SU-DHL-6 (cell line): ENCODE measurements at regions not wholly inside any gene's neighbourhood (a gene's known extent, or its start where the extent isn't known, plus 50 kb on each side); places are given as distances from the start of the nearest gene placed in this dataset.
A peak's percentile ranks its signal among the peaks of the same experiment; 100 is the strongest.

Experiments used
- H2AFZ ChIP-seq: fragments of 200-600 bp; sonication (generic); 2 replicates; pipeline ENCODE4 v1.6.1; 2014; ENCODE audit warnings: low read depth, mild to moderate bottlenecking, moderate library complexity, mixed read lengths, antibody characterized with exemption, low read length; ENCODE audit not compliant: severe bottlenecking
- H3F3A ChIP-seq: fragments of 200-600 bp; shearing (Covaris generic); 2 replicates; pipeline ENCODE4 v1.6.0; 2016; ENCODE audit warnings: antibody characterized with exemption, mild to moderate bottlenecking; ENCODE audit not compliant: insufficient read depth
- H3K27ac ChIP-seq: fragments of 200-600 bp; sonication (generic); 2 replicates; pipeline ENCODE4 v1.5.1; 2016; ENCODE audit warnings: low read depth, mild to moderate bottlenecking, low read length, moderate library complexity, mixed read lengths
- H3K27me3 ChIP-seq: fragments of 200-600 bp; sonication (generic), shearing (Covaris generic); 2 replicates; pipeline ENCODE4 v1.6.0; 2014; ENCODE audit warnings: mild to moderate bottlenecking, low read length
- H3K36me3 ChIP-seq: fragments of 200-600 bp; sonication (generic); 2 replicates; pipeline ENCODE4 v1.6.1; 2014; ENCODE audit warnings: mild to moderate bottlenecking, low read length, mixed read lengths
- H3K4me2 ChIP-seq: fragments of 300-600, 200-600 bp; shearing (Covaris generic), sonication (generic); 2 replicates; pipeline ENCODE4 v1.6.0; 2014; ENCODE audit warnings: low read length, low read depth, mild to moderate bottlenecking; ENCODE audit not compliant: poor library complexity, severe bottlenecking
- H3K4me3 ChIP-seq: fragments of 200-600 bp; sonication (generic); 2 replicates; pipeline ENCODE4 v1.5.1; 2014; ENCODE audit warnings: antibody characterized with exemption, low read length, mild to moderate bottlenecking, mixed read lengths; ENCODE audit not compliant: insufficient read depth, poor library complexity, severe bottlenecking
- H3K79me2 ChIP-seq: fragments of 200-600 bp; sonication (generic); 2 replicates; pipeline ENCODE4 v1.6.1; 2014; ENCODE audit warnings: mild to moderate bottlenecking, low read length, moderate library complexity; ENCODE audit not compliant: insufficient read depth
- H3K9ac ChIP-seq: fragments of 200-600 bp; sonication (generic); 2 replicates; pipeline ENCODE4 v1.7.0; 2014; ENCODE audit warnings: mild to moderate bottlenecking, low read length
- H3K9me2 ChIP-seq: fragments of 200-600 bp; sonication (generic); replicated peaks from 2 replicates; pipeline ENCODE4 v1.6.1; 2014; ENCODE audit warnings: low read length; ENCODE audit not compliant: insufficient read depth
- H3K9me3 ChIP-seq: fragments of 200-600 bp; sonication (generic); 2 replicates; pipeline ENCODE4 v1.6.1; 2014; ENCODE audit warnings: low read length, mixed read lengths; ENCODE audit not compliant: insufficient read depth
- H4K20me1 ChIP-seq: fragments of 200-600 bp; sonication (generic); 2 replicates; pipeline ENCODE4 v1.6.1; 2014; ENCODE audit warnings: low read depth, mild to moderate bottlenecking, antibody characterized with exemption, low read length, moderate library complexity, mixed read lengths
- CTCF ChIP-seq: fragments of 200-600 bp; sonication (generic); IDR thresholded peaks from one replicate; pipeline ENCODE4 v1.5.1; 2017; ENCODE audit warnings: antibody characterized with exemption, mild to moderate bottlenecking, low read length, moderate library complexity; ENCODE audit not compliant: insufficient read depth, poor library complexity, severe bottlenecking
- EZH2phosphoT487 ChIP-seq: fragments of 200-600 bp; sonication (generic), shearing (Covaris generic); conservative IDR thresholded peaks from 2 replicates; pipeline ENCODE4 v1.6.1; 2018; ENCODE audit warnings: mild to moderate bottlenecking, antibody characterized with exemption, low read length, moderate library complexity, mixed read lengths

DNA sequence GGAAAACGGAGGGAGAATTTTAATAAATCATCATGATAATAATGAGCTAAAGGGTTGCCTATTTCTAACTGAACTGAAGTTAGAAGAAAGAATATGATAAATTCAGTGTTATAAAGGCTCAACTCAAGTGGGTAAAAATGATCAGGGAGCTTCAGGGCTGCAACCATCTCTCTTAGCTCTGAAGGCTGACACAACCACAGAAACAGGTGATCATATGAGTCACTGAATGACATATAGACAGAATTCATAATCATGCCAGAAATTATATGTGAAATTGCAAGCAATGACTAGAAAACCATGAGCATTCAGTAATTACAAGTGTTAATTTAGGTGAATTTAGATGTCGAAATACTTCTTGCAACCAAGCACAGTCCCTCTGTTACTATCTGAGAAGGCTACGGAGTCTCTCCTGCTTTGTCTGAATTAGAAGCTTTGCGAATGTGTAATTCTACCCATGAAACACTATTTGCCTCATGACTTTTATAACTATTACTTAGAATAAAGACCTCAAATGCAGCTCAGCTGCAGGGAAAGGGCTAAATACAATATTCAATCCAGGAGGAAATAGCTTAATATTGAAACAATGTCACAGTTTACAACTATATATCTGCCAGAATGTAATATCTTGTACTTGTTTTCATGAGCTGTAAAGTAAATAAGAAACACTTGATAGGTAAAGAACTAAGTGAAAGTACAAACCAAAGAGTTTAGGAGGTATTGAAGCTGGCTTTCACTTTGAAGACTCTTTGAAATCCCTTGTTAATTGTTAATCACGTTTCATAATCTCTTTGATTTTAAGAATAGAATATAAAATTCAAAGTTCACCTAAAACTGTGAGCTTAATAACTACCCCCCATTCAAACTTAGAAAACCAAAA, 1972.6 kb downstream of the ARAP2 start:
- no peak overlapping the region for H3K4me2 ChIP-seq
- H3K9me2 ChIP-seq, result no peaks in the 10 kb centered on the region
- H3K27ac ChIP-seq, result no peak overlapping the region
- H3K9ac ChIP-seq, result no peak overlapping the region
- no peaks in the 10 kb centered on the region for H3K36me3 ChIP-seq
- peak overlapping the region; percentile 67 for H2AFZ ChIP-seq
- TF ChIP-seq EZH2phosphoT487 (no peak), CTCF (no peak)
- H3K79me2 ChIP-seq, result no peaks in the 10 kb centered on the region
- no peaks in the 10 kb centered on the region for H3F3A ChIP-seq
- H4K20me1 ChIP-seq, result no peaks in the 10 kb centered on the region
- no peaks in the 10 kb centered on the region for H3K27me3 ChIP-seq
- no peaks in the 10 kb centered on the region for H3K9me3 ChIP-seq
- H3K4me3 ChIP-seq, result no peak overlapping the region

DNA sequence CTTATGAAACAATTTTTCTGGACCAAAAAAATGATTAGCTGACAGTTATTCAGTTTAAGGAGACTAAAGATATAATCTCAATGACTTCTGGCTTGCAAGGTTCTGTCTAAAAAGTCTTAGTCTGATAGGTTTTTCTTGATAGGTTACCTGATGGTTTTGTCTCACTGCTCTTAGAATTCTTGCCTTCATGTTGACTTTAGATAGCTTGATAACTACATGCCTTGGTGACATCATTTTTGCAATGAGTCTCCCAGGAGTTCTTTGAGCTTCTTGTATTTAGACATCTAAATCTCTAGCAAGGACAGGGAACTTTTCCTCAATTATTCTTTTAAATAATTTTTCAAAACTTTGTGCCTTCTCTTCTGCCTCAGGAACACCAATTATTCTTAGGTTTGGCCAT, 1965.3 kb downstream of the ARAP2 start:
- Histone ChIP-seq H3K4me3 (no peak overlapping the region), H3K9me2 (no peaks in the 10 kb centered on the region)
- TF ChIP-seq EZH2phosphoT487, result no peak
- TF ChIP-seq CTCF, result no peak

DNA sequence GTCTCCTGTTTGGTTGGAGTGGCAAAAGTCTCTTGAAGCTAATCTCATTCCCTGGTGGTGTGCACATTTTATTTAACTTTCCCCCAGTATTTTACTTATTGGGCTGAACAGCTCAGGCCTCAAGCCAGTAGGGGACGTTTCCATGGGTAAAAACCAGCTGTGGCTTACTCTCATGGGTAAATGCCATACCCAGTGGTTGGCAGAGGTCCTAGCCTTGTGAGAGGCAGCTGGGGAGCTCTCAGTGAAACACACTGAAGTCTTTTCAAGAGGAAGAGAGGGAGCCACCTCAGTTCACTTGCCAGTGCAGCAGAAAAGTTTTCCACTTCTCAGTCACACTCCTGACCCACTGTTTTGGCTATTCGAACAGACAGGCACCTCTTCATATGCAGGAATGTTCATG, 1964.2 kb downstream of the ARAP2 start:
- no peak overlapping the region for H3K27ac ChIP-seq
- no peak overlapping the region for H3K9ac ChIP-seq
- no peaks in the 10 kb centered on the region for H3K9me2 ChIP-seq
- no peaks in the 10 kb centered on the region for H3K79me2 ChIP-seq
- TF ChIP-seq EZH2phosphoT487 (no peak), CTCF (no peak)
- H3K36me3 ChIP-seq, result 0 out of 2 replicates have a peak, but pooled peaks cover 2% of the 10 kb centered on the region
- no peaks in the 10 kb centered on the region for H3F3A ChIP-seq
- no peak overlapping the region for H3K4me3 ChIP-seq
- no peaks in the 10 kb centered on the region for H3K27me3 ChIP-seq
- no peaks in the 10 kb centered on the region for H3K9me3 ChIP-seq
- H4K20me1 ChIP-seq, result no peaks in the 10 kb centered on the region
- H3K4me2 ChIP-seq, result no peak overlapping the region
- H2AFZ ChIP-seq, result no peak overlapping the region

More for the DNA sequence above, 1965.3 kb downstream of the ARAP2 start:
- Histone ChIP-seq H2AFZ (no peak overlapping the region), H3K4me2 (no peak overlapping the region), H3F3A (no peaks in the 10 kb centered on the region), H3K9ac (no peak overlapping the region), H3K79me2 (no peaks in the 10 kb centered on the region), H3K27ac (no peak overlapping the region), H4K20me1 (no peaks in the 10 kb centered on the region), H3K9me3 (no peaks in the 10 kb centered on the region), H3K27me3 (no peaks in the 10 kb centered on the region), H3K36me3 (0 out of 2 replicates have a peak, but pooled peaks cover 2% of the 10 kb centered on the region)
